Activated CD8-positive, alpha-beta memory T cell treated with anti-CD3 and anti-CD28 coated beads for 1 hour (primary cell): ENCODE measurements at regions not wholly inside any gene's neighbourhood (a gene's known extent, or its start where the extent isn't known, plus 50 kb on each side); places are given as distances from the start of the nearest gene placed in this dataset.
"Not testable (repeated sequence)": the region's sequence is repeated elsewhere in the genome, so short reads cannot be mapped to it uniquely, and the experiment has no call there.

Source experiments
- DNase-seq, 2 donors: peaks; one replicate each; pipeline ENCODE4 v3.0.0-alpha.2; 2020; ENCODE audit warnings: low read depth in 1 of 2; ENCODE audit errors: extremely low read depth in 1 of 2

DNA sequence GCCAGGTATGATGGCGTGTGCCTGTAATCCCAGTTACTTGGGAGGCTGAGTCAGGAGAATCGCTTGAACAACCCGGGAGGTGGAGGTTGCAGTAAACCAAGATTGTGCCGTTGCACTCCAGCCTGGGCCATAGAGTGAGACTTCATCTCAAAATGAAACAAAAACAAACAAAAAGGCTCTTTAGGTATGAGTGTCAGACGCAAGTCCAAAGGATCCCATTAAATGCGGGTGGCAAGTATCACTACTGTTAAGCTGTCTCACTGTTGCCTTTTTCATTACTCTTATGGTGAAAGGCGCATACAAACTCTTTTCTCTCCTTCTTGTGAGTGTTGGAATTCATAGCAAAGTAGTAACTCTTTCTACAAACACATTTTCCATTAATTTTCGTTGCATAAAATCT is 688.5 kb upstream of the CHD1 start:
- no peak for DNase-seq

DNA sequence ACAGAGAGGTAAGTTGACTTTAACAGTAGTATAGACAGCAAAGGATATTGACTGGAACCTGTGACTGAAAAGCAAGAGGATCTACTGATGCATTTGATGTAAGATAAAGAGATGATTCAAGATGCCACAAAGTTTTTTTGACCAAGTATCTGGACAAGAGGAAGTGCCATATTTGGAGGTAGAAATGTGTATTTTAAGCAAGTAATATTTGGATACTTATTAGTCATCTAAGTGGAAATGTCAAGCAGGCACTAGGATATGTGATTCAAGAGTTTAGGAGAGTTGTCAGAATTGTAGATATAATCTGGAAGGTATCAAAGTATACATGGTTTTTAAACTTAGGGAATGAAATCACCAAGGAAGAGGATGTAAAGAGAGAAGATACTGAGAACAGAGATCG is 686.1 kb upstream of the CHD1 start:
- DNase-seq, result no peak

DNA sequence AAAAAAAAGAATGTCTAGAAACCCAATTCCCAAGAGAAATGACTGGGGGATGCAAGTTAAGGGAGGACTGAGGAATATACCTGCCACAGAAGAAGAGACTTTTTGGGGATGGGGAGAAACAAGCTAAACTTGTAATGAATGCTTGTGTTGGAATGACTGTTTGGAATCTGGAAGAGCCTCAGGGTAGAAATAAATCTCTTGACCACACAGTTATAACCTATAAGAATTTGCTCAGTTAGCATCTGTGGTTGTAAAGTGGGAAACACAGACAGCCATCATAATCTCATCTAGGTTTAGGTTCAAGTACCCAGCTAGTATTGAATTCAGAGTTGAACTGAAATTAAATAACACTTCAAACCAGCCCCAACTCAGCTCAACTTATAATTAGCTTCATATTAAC is 678.3 kb upstream of the CHD1 start:
- DNase-seq, result no peak

DNA sequence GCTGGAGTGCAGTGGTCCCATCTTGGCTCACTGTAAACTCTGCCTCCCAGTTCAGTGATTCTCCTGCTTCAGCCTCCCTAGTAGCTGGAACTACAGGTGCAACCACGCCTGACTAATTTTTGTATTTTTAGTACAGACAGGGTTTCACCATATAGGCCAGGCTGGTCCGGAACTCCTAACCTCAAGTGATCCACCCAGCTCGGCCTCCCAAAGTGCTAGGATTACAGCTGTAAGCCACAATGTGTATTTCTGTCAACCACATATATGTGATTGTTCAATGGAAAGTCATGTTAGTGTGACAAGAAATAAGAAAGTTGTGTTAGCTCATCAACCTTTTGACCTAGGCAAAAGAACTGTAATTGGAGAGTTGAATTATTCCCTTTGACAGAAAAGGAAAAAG is 677.1 kb upstream of the CHD1 start:
- DNase-seq, result no peak

DNA sequence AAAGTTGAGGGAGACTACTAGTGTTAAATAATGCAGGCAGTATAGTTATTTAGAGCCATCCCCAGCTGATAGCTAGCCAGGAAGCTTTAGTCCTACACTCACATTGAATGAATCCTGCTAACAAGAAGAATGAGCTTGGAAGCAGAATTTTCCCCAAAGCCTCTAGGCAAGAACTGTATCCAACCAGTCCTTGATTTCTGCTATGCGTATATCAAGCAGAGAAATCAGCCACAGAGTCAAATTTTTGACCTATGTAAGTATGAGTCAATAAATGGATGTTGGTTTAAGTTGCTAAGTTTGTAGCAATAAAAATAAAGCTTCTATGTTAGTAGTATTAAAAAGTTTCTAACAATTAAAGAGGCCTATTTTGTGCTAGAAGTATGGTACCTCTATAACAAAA is 672.1 kb upstream of the CHD1 start:
- DNase-seq, result no peak

DNA sequence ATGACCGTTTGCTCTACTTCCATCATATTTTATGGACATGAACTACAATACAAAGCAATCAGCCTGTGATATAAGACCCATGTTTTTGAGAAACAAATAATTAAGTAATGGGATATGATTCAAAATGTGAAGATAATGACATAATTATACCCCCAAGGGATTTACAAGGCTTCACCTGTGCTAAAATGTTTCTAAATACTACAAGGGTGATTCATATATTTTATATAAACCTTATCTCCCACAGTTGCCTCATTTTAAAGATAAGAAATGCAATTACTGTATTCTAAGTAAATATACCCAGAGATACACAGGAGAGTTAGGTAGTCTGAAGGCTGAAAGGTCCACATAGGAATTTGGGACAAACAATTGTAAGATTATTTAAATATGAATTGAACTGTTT is 662.0 kb upstream of the CHD1 start:
- DNase-seq, result no peak

DNA sequence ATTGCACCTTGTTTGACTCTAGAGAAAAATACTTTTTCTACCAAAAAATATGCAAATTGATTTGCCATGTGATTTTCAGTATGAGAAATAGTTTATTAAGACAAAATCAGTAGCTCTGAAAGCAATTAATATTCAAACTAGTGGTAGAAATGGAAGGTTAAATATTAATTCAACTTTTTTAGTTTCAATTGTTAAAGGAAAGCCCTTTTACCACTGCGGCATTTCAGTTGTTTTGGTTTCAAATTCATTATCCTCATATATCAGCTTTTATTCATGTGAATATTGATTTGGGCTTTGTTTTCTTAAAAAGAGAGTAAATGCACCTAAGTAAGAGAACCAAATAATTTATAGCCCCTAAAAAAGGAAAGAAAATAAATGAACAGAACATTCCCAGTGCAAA is 660.6 kb upstream of the CHD1 start:
- DNase-seq, result no peak

DNA sequence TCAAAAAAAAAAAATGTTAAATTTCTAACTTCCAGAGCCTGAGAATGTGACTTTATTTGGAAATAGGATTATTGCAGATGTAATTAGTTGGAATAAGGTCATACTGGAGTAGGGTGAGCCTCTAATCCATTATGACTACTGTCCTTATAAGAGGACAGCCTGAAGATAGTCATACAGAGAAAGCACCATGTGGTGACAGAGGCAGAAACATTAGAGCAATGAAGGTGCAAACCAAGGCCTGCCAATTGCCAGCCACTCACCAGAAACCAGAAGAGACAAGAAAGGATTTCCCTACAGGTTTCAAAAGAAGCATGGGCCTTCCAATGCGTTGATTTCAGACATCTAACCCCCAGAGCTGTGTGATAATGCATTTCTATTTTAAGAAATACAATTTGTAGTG is 659.2 kb upstream of the CHD1 start:
- DNase-seq, result no peak

DNA sequence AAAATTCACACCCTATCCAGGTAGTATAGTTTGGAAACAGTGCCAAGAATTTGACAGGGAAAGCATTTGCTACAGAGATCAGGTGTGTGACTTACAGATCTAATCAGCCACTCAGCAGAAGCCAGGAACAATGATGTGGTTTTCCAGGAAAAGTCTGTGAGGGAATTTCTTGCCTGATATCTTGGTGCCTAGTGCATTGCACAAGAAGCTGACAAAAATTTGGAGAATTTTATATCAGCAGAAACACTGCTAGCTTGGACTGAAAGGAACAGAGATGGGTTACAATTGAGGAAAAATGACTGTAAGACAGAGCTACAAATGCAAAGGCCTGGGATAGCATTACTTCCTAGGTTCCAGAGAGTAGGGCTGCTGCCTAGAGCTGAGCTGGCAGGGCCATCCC is 658.1 kb upstream of the CHD1 start:
- DNase-seq, result no peak

DNA sequence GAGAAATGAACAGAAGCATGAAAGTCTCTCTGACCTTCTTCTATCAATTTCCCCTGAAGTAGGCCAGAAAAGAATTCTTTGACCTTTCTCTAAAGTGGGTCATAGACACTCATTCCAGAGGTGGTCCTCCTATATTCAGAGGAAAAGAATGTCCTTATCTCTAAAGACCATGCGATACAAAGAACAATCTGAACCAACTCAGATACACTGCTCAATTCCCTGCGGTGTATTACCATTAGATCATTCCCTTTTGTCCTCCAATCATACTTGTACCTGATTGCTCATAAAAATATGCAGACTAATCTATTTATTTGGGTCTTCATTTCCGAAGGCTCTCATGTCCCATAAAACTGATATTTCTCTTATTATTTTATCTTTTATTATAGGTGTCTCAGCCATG is 652.4 kb upstream of the CHD1 start:
- not testable (repeated sequence) for DNase-seq

DNA sequence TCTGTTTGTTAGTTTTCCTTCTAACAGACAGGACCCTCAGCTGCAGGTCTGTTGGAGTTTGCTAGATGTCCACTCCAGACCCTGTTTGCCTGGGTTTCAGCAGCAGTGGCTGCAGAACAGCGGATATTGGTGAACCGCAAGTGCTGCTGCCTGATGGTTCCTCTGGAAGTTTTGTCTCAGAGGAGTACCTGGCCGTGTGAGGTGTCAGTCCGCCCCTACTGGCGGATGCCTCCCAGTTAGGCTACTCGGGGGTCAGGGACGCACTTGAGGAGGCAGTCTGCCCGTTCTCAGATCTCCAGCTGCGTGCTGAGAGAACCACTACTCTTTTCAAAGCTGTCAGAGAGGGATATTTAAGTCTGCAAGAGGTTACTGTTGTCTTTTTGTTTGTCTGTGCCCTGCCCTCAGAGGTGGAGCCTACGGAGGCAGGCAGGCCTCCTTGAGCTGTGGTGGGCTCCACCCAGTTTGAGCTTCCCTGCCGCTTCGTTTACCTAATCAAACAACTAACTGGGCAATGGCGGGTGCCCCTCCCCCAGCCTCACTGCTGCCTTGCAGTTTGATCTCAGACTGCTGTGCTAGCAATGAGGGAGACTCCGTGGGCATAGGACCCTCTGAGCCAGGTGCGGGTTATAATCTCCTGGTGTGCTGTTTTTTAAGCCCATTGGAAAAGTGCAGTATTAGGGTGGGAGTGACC is 634.3 kb upstream of the CHD1 start:
- not testable (repeated sequence) for DNase-seq

DNA sequence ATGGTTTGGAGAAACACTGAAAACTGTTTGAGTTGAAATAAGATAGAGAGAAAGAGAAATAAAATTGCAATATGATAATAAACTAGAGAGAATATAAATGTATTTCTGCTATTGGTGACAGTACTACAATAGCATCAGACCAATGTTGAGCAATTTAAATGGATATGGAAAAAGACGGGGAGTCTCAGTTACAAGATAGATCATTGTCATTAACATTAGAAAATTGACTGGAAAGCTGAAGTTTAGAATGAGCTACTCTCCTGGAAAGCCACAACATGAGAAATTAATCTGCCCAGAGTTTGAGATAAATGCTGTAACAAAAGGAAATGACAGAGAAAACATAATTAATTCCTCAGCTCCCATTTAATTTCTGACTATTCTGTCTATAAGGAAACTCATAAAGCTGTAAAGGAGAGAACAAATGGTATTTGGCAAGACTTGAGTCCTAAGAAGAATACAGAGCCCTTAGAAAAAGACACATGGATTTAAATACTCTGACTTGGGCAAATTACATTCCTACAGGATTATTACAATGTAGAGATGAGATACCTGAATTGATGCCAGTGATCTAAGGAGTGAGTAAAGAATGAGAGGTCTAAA is 624.5 kb upstream of the CHD1 start:
- DNase-seq, result no peak

DNA sequence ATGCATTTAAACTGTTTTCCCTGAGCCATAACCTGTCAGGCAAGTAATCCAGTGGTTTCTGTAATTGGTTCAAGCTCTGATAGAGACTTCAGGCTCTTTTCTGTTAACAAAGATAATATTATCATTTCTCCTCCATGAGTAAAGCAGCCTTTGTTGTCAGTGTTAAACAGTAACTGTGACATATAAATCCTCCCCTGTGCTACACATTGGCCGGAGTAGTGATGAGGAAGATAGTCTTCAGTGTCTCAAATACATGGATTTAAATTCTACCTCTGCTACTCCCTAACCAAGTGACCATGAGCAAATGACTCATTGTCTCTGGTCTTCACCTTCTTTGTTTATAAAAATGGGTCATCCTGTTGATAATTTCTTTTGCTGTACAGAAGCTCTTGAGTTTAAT is 615.5 kb upstream of the CHD1 start:
- no peak for DNase-seq

DNA sequence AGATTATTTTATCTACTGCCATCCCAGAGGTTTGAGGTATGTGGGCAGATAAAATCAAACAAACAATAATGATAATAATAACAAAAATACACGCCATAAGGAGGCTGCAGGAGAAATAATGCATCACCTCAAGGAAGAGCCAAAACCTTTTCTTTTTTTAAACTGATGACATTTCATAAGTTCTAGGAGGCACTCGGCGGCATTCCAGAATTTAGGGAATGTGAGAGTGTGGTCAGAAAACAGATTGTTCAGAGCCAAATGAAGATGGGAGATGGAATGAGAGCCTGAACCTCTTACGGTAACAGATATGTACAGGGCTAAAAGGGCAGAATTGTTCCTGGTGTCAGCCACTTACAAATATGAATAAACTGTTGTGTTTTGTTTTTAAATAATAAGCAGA is 615.0 kb upstream of the CHD1 start:
- DNase-seq, result no peak

DNA sequence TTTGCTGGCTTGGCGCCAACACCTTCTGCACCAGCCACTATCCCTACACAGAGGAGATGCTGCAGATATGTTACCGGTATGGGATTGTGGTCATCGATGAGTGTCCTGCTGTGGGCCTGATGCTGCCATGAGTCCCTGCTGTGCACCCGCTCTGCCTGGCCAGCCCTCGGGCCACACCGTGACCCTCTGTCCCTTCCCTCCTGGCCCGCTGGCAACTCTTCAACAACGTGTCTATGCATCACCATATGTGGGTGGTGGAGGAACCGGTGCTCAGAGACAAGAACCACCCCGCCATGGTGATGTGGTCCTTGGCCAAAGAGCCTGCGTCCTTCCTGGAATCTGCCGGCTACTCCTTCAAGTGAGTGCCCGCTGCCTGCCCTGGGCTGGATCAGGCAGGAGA is 605.4 kb upstream of the CHD1 start:
- DNase-seq, result not testable (repeated sequence)

DNA sequence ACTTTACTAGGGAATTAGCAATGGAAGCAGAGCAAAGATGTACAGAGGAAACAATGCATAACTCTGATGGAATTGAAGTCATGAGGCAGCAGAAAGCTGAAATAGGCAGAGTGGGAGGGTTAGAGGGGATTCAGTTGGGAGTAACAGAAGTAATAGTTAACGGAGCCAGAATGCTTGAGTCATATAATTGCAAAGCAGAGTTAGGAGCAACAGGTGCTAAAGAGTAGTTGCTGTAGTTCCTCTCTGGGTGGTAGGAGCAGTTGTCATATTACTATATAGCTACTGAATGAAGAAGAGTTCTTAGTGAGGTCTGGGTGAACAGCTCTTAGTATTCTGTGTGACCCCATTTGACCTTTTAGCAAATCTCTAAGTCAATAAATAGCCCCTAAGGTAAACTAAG is 592.9 kb upstream of the CHD1 start:
- not testable (repeated sequence) for DNase-seq

DNA sequence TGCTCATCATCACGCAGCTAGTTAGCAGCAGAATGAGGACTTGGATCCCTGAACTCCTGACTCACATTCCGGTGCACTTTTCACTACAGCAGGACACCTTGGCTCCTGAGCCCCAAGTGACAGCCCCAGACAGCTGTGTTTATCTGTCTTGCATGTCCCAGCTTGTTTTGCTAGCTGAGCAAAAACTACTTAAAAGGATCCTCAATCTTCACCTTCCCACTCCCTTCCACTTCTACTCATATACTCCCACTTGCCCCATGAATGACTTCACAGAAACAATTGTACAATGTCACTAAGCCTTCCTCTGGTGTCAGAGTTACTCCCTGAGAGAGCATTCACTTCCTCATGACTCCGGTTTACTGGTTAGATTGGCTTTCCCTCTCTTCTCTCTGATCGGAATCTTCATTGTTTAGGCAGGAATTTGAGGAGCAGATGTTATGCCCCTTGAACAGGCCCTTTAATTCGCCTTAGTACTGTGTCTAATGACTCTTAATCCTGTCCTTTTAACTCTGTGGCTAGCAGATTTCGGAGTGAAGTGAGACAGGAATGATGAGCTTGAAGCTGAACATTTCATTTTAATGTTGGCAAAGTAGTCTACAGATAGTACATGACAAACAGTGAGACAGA is 587.2 kb upstream of the CHD1 start:
- DNase-seq, result not testable (repeated sequence)

DNA sequence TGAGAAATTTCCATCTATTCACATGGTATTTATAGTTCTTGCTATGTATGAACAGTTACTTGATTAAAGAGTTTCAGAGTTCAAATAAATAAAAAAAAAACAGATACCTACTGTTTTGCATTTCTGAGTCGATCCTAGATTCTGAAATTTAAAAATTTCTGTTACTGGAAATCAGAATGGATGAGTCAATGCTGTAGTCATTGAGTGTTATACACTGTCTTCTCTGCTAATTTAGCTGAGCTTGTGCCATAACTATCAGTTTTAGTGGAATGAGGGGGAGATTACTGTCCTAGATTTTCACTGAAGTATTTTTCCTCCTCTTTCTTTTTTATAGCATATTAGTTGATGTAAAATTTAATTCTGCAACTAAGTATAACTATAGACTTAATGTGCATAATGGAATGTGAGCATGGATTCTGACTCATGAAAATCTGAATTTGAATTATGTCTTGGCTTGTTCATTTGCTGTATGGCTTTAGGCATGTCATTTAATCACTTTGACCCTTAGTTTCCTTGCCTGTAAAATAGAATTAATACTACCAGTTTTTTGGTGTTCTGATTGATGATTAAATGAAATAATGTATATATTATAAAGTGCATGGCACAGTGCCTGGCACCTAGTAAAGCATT is 581.5 kb upstream of the CHD1 start:
- not testable (repeated sequence) for DNase-seq

DNA sequence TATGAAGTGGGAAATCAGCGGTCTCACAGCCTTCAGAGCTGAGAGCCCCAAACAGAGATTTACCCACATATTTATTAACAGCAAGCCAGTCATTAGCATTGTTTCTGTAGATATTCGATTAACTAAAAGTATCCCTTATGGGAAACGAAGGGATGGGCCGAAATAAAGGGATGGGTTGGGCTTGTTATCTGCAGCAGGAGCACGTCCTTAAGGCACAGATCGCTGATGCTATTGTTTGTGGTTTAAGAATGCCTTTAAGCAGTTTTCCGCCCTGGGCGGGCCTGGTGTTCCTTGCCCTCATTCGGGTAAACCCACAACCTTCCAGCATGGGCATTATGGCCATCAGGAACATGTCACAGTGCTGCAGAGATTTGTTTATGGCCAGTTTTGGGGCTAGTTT is 580.3 kb upstream of the CHD1 start:
- DNase-seq, result not testable (repeated sequence)

DNA sequence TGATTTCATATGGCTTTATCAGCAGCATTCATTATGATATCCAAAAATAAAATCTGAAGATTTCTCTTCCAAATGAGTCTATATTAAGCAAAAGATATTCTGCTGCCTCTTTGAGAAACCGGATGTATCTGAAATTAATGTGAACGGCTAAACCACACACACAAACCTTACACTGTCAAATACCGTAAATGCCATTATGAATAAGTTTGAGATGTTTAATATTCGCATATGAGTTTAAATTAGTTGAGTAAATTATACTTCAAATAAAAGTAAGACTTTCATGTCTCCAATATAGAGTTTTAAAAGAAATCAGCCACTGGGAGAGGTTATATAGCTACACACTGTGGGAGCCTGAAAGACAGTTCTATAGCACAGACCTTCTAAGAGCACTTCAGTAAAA is 566.6 kb upstream of the CHD1 start:
- DNase-seq, result not testable (repeated sequence)

DNA sequence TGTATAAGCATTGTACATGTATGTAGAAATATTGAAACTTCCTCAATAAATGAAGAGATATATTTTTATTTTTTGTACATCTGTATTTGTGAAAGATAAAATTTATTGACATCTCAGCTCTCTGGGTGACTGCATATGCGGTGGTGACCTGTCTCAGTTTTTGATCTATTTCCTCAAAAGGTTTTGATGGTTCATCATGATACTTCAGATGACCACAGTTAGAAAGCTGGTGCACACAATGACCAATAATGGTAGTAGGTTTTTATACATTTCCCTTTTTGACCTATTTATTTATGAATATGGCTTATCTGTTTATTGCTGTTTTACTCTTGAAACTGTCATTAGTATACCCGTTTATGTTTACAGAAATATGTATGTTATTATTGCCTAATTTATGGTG is 549.6 kb upstream of the CHD1 start:
- DNase-seq, result not testable (repeated sequence)

DNA sequence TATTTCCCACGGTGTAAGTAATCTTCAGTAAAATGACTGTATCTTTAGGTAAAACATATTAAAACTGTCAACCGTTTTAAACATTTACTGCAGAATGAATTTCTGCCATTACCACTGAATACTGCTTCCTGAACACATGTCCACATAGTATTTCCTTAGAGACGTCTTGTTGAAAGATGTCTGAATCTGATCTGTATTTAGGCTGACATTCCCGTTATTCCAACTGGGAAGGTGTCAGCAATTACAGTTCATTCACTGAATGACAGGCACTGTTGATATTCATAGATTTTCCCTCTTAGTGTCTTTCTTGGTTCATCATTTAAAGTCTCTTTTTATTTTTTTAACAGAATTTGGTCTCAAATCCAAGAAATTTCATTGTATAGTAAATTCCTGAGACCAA is 544.5 kb upstream of the CHD1 start:
- not testable (repeated sequence) for DNase-seq
